ENCODE measurements at regions not wholly inside any gene's neighbourhood (a gene's known extent, or its start where the extent isn't known, plus 50 kb on each side); places are given as distances from the start of the nearest gene placed in this dataset.

GRCh38 chr5:56311306-56311905 lies 78.3 kb upstream of the ANKRD55 start:
- TF ChIP-seq CTCF (IDR thresholded peaks at IDR 0.05) (no peak), POLR2AphosphoS5 (IDR thresholded peaks at IDR 0.05) (no peak)

Data from prostate gland (tissue), 2 donors.